HG02885 (cell line): ENCODE measurements at regions not wholly inside any gene's neighbourhood (a gene's known extent, or its start where the extent isn't known, plus 50 kb on each side); places are given as distances from the start of the nearest gene placed in this dataset.

ENCODE experiments used
- ATAC-seq: cut with Tn5 transposase; IDR thresholded peaks from one replicate; pipeline ENCODE4 v1.9.1; 2021; ENCODE audit warnings: mild to moderate bottlenecking; ENCODE audit not compliant: unreplicated experiment, poor library complexity

GRCh38 chr16:49048557-49048956, 233.1 kb downstream of the CBLN1 start:
- no peak for ATAC-seq

- ATAC-seq, result no peak
Measured at GRCh38 chr16:49036126-49036525, 245.5 kb downstream of the CBLN1 start.

GRCh38 chr16:49027420-49027819, 254.2 kb downstream of the CBLN1 start:
- ATAC-seq, result no peak

- no peak for ATAC-seq
Measured at GRCh38 chr16:49026566-49027181, 255.0 kb downstream of the CBLN1 start.

GRCh38 chr16:49024896-49025295, 256.7 kb downstream of the CBLN1 start:
- no peak for ATAC-seq

GRCh38 chr16:49024016-49024415, 257.6 kb downstream of the CBLN1 start:
- ATAC-seq, result no peak

- no peak for ATAC-seq
Measured at GRCh38 chr16:49023050-49023449, 258.6 kb downstream of the CBLN1 start.

- ATAC-seq, result no peak
Measured at GRCh38 chr16:49022351-49022963, 259.2 kb downstream of the CBLN1 start.

- no peak for ATAC-seq
Measured at GRCh38 chr16:49021136-49021535, 260.5 kb downstream of the CBLN1 start.

- ATAC-seq, result no peak
Measured at GRCh38 chr16:49020436-49020835, 261.2 kb downstream of the CBLN1 start.

- no peak for ATAC-seq
Measured at GRCh38 chr16:49019831-49020230, 261.8 kb downstream of the CBLN1 start.

GRCh38 chr16:49019081-49019633, 262.5 kb downstream of the CBLN1 start:
- ATAC-seq, result no peak

GRCh38 chr16:49018259-49018931, 263.2 kb downstream of the CBLN1 start:
- ATAC-seq, result no peak

- ATAC-seq, result no peak
Measured at GRCh38 chr16:49017501-49017900, 264.1 kb downstream of the CBLN1 start.

GRCh38 chr16:49016461-49016860, 265.2 kb downstream of the CBLN1 start:
- ATAC-seq, result no peak

GRCh38 chr16:49015225-49015592, 266.4 kb downstream of the CBLN1 start:
- ATAC-seq, result no peak

- ATAC-seq, result no peak
Measured at GRCh38 chr16:49014277-49015224, 267.1 kb downstream of the CBLN1 start.

- no peak for ATAC-seq
Measured at GRCh38 chr16:49013727-49014080, 267.9 kb downstream of the CBLN1 start.

- ATAC-seq, result no peak
Measured at GRCh38 chr16:49012961-49013726, 268.5 kb downstream of the CBLN1 start.

- no peak for ATAC-seq
Measured at GRCh38 chr16:49011901-49012300, 269.7 kb downstream of the CBLN1 start.
